HTR-8/SVneo (cell line): ENCODE measurements at regions not wholly inside any gene's neighbourhood (a gene's known extent, or its start where the extent isn't known, plus 50 kb on each side); places are given as distances from the start of the nearest gene placed in this dataset.
"Not testable (repeated sequence)": the region's sequence is repeated elsewhere in the genome, so short reads cannot be mapped to it uniquely, and the experiment has no call there.

Source experiments
- DNase-seq: peaks from one replicate; pipeline ENCODE4 v3.0.0; 2011; ENCODE audit warnings: low spot score, mixed read lengths; ENCODE audit not compliant: insufficient read length
- FAIRE-seq: peaks from 2 replicates; lab custom pipeline; 2011; peaks lifted over from hg19 to GRCh38; lab: Jason Lieb, UNC

DNA sequence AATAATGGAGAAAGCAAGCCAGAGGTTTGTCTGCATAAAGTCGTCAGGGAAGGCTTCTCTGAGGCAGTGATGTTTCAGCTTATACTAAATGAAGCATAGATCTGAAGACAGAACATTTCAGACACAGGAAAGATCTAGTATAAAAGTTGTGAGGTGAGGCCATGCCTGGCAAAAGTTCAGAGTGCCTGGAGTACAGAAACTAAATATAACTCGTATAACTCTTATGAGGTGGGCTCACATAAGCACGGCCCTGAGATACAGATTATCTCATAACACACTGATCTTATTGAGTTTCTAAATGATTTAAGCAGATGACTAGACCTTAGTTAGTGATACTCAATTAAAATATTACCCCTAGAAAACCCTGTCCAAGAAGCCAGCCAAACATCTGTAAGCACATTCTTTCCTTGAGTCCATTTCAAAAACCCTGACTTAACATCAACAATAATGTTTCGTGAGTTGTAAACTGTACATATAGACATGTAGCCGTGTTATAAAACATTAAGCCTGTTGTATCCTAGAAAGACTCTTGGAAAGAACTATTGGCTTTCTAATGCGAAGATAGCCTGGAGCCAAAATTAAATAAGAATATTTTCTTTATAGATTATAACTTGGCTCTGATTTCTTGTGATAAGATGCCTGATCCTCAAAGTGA lies 667.6 kb downstream of the TENT5A start:
- no peak for FAIRE-seq

DNA sequence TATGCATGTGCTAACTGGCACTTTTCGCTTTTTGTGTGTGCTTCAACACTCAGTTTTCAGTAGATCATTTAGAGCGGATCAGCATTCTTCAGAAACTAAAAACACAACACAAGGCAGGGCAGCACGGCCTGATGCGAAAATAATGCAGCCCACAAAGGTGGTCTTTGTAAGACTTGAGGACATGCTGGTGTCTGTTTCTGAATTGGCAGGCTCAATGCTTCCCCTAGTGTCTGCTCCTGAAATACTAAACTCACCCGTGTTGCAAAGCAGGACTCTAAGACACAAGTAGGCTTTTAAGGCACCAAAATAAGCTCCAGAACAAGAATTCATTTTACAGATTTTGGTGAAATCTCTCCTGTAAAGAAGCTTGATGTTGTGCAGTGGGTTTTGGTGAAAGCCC lies 676.5 kb downstream of the TENT5A start:
- FAIRE-seq (no peak), DNase-seq (no peak)

More for the DNA sequence above, 667.6 kb downstream of the TENT5A start:
- DNase-seq = no peak

DNA sequence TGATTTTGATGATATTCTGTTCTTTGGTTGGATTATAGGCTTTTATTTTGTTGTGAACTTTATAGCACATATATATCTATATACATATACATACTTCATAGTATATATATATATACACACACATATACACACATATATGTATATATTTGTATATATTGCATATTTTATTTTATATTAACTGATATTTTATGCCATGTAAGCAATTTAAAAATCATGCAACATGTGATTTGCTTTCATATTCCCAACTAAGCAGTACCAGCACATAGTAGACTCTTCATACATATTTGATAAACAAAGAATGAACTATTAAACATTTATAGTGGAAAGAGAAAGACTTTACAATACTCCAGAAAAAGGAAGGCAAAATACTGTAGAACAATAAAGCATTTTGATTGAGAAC lies 679.2 kb downstream of the TENT5A start:
- no peak for FAIRE-seq
- no peak for DNase-seq

DNA sequence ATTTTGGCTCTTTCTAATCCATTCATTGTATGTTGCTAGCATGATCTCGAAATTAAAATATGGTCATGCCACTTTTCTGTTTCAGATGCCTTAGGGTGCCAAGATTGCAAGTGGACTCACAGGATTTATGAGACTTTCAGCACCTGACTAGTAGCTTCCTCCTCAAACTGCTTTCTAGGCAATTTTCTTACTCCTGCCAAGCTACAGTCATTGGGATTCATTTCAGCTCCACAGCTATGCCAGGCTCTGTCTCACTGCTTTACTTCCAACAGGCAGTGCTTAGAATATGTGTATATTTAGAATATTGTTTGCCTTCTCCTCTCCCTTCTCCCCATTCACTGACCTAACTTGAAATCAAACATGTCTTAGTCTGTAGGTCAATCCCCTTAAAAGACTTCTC lies 681.4 kb downstream of the TENT5A start:
- DNase-seq (no peak), FAIRE-seq (no peak)

DNA sequence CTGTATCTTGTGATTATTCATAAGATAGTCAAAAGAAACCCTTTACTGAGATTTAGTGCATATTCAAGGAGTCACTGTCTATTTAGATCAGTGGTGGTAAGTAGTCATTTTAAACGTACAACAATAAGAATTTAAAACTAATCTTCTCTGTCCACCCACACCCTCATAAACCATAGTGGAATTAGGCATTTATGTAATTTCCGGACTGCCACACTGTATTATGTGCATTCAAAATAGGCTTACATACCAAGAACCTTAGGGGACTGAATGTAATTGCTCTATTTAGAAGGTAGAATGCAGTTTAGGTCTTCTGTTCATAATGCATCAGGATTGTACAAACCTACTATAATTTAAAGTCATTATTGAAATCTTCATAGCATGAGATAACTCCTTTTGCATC lies 685.4 kb downstream of the TENT5A start:
- DNase-seq = no peak
- no peak for FAIRE-seq

DNA sequence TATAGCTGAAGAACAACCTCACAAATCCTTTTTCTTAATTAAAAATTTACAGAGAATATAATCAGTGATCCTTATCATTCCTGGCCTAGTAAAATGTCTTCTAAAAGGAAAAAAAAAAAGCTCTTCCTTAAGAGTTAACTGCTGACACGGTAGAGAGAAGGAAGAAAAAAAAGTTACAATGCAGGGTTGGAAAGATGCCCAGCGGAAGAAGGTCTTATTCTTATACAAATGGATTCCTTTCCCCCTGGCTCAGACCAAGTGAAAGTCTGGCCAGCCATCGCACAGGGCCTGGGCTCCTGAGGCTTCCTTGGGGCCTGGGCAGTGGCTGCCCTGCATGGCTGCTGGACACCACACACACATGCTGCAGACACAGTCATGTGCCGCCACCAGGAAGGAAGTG lies 688.6 kb downstream of the TENT5A start:
- DNase-seq (no peak), FAIRE-seq (no peak)

DNA sequence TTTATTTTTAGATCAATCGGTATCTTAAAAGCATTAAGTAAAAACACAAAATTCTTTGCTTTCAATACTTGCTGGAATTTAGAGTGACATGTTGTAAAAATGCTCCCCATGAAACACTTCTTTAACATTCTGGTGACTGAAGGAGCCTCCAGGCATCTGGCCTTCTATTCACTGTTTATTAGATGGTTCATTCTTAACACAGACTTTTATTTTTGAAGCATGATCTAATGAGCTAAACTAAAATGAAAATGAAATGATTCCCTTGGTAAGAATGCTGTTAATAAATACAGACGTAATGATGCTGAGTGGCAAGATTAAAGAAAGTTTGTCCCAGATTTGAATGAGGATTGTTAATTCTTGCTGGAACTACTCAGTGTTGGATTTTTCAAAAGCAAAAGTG lies 698.4 kb downstream of the TENT5A start:
- no peak for FAIRE-seq
- DNase-seq = no peak

DNA sequence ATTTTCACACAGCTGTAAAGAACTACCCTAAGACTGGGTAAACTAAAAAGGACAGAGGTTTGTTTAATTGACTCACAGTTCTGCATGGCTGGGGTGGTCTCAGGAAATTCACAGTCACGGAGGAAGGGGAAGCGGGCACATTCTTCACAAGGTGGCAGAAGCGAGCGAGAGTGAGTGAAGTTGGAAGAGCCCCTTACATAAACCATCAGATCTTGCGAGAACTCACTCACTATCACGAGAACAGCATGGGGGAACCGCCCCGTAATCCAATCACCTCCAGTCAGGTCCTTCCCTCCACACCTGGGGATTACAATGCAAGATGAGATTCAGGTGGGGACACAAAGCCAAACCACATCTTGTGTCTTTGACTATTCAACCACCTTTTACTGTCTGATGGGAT lies 700.5 kb downstream of the TENT5A start:
- DNase-seq = no peak
- no peak for FAIRE-seq

DNA sequence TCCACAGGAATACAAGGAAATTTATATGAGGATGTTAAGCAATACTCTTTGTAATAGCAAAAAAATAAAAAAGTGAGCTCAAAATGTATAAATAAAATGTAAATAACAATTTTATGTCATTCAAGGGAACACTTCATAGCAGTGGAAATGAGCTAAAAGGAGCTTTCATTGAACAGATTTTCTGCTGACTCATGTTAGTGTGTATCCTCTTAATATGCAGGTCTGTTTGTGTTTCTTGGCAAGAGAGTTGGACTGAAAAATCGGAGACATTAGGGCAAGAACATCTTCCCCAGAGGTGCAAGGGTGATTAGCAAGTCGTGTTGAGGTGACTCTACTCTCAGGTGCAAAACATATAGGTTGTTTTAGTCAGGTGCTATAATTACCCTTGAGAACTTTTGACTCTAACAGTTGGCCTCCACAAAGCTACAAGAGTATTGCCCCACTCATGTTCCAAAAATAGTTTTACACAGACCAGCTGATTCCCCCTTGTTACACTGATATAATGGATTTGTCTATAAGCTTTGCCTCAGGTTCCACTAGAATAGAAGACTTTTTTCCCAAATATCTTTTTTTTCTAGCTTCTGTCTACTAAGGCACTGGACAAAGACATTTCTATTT lies 702.9 kb downstream of the TENT5A start:
- no peak for FAIRE-seq
- DNase-seq = no peak

DNA sequence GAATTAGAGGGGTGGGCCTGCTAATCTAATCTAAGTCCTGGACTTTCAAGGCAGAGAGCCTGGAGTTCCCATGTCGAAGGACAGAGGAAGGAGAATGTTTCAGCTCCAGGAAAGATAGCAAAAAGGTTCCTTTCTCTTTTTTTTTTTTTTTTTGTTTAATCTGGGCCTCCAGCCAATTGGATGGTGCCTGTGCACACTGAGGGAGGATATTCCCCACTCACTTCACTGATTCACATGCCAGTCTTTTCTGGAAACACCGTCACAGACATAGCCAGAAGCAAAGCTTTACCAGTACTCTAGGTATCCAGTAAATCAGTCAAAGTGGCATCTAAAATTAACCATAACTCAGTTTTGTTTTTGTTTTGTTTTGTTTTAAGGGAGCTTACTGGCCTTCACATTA lies 721.1 kb downstream of the TENT5A start:
- no peak for FAIRE-seq
- no peak for DNase-seq

DNA sequence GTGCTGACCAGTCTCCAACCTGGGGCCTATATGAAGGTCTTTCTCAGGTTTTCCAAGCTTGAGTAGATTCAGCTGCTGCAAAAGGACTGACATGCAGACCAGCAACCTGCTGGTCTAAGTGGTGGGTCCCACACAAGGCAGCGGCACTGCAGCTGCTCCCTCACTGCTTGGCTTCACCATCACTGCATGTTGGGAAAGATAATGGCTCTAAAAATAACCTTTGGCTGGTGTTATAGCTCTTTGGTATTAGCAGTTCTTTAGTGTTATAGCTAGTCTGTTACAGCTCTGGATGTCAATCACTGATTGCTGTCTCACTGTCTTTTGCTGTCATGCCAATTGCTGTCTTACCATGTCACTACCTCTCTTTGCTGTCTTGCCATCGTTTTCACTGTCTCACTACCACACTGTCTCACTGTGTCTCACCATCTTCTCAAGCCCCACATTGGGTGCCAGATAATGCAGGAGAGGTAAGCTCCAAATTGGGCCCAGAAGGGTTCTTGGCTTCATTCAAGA lies 726.4 kb downstream of the TENT5A start:
- no peak for FAIRE-seq
- no peak for DNase-seq

DNA sequence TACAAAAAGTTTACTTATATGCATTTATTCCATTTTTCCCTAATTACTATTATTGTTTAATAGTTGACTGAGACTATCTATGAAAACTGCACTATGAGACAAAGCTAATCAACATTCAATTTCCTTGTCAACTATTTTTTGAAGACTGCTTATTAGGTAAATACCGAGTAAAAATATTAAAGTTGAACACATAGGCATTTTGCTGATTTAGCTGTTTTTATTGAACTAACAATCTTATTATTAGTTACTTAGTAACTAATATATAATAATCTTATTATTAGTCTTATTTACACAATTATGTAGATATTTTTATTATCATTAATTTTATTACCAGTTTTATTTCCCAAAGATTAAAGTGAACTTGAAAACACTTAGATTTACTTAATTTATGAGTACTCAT lies 728.8 kb downstream of the TENT5A start:
- no peak for DNase-seq
- no peak for FAIRE-seq

DNA sequence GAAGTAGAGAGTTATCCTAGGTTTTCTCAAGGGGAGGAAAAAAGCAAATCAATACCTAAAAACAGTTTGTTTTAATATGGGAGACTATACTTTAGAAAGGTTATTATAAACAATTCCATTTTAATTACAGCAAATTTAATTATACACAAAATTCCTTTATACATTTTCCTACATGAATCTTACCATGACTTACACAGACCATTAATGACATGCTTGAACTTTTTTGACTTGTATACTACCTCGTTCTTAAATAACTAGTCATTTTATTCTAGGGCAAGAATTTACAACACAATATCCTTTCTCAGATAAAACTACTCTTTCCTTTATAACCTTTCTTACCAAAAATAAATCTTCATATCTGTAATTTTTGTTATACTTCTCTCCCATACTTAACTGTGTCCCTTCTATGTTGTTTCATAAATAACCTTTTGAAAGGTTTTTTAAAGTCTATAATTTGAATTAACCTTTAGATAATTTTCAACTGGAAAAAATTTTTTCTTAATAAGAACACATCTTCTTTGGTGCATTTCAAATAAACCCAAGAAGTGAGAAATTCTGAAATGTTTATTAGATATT lies 729.4 kb downstream of the TENT5A start:
- no peak for FAIRE-seq
- DNase-seq = no peak

DNA sequence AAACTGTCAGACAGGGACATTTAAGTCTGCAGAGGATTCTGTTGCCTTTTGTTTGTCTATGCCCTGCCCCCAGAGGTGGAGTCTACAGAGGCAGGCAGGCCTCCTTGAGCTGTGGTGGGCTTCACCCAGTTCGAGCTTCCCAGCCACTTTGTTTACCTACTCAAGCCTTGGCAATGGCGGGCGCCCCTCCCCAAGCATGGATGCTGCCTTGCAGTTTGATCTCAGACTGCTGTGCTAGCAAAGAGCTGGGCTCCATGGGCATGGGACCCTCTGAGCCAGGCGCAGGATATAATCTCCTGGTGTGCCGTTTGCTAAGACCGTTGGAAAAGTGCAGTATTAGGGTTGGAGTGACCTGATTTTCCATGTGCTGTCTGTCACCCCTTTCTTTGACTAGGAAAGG lies 734.9 kb downstream of the TENT5A start:
- not testable (repeated sequence) for FAIRE-seq, DNase-seq

DNA sequence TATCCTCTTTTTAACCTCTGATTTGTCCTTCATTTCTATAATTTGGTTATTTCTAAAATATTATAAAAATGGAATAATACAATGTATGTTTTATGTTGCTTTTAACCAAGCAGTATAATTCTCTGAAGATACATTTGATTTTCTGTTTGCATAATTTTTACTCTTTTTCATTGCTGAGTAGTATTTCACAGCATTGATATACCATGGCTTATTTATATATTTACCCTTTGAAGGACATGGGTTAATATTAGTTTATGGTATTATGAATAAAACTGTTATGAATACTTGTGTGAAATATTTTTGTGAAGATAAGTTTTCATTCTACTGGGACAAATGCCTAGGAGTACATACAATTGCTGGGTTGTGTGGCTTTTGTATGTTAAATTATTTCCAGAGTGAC lies 748.6 kb downstream of the TENT5A start:
- DNase-seq (no peak), FAIRE-seq (no peak)

DNA sequence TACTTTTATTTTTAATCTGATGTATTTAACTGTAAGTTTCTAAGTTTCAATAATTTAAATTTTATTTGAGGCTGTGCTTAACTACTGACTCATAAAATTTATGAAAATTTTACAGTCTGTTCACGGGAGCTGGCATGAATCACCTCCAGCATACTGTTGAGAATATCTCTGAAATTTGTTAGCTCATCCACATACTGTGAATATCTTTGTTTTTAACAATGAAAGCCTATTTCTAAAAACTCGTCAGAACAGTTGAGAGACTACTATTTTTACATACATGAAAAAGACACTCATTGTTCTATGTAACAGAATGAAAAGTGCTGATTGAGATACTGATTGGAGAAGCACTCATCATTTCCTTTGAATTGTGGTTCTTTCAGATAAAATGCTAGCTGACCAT lies 749.3 kb downstream of the TENT5A start:
- DNase-seq = no peak

DNA sequence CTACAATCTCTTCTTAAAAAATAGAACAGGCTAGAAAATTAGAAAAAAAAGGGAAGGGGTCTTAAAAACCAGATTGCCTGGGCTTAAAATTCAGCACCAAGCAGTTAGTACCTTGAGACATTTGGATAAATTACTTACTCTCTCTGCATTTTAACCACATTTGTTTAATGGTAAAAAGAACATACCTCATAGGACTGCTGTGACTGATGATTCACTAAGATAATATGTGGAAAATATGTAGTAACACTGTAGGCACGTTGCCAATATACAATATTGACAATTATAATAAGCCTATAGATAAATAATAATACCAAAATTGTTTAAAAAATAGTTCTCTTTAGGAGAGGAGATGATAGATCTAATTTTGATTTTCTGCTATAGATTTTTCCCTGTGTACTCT lies 750.4 kb downstream of the TENT5A start:
- FAIRE-seq (no peak), DNase-seq (no peak)

More for the DNA sequence above, 749.3 kb downstream of the TENT5A start:
- FAIRE-seq = no peak

DNA sequence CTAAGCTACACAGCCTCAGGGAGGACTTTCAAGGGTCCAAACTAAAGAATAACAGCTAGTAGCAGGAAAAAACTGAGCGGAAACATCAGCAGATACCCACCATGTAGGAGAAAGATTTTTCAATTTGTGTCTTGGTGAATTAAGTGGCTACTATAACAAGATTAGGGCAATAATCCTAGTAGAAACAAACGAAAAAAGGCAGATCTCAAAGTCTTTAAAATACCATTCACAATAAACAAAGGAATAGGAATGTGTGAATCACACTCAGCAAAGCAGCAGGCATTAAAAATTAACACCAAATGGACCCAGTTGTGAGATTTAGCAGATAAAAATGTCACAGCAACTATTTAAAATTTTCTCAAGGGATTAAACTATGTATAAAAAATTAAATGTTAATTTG lies 761.2 kb downstream of the TENT5A start:
- no peak for FAIRE-seq
- DNase-seq = no peak

DNA sequence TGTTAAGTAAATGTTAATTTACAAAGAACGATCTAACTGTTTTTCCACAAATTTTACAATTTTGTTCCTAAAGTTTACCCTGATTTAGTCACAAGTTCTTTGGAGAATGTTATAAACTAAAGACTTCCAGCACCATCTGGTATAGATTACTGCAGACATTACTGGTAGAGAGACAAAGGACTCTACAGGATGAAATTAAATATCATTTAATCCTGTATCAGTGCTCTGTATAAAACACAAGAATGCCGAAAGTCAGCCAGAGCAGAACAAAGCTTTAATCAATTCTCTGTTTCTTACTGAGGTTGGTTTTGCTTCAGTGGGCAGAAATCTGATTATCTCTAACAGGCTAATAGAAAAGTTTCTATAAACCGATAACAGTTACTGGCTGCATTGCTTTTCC lies 763.6 kb downstream of the TENT5A start:
- DNase-seq (no peak), FAIRE-seq (no peak)

DNA sequence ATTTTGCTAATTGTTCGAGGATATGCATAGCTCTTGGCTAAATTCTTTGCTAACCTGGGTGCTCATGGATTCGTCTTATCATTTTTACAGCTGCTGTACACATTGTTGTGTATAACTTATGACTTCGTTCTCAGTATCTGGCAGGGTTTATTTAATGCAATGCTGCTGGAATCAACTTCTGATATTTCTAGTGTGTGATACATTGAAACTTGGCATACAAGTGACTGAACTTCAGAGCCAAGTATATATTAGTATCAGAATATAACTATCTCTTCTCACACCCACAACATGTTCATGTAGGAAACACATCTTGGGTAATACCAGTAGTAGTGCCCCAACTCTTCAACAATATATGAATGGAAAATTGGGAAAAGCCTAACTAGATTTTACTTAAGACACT lies 764.2 kb downstream of the TENT5A start:
- FAIRE-seq = no peak
- DNase-seq = no peak

DNA sequence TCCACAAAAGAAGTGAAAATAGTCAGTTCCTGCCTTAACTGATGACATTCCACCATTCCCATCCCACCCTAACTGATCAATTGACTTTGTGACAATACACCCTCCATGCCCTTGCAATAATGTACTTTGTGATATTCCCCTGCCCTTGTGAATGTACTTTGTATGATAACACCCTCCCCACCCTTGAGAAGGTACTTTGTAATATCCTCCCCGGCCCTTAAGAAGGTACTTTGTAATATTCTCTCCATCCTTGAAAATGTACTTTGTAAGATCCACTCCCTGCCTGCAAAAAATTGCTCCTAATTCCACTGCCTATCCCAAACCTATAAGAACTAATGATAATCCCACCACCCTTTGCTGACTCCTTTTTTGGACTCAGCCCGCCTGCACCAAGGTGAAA lies 771.3 kb downstream of the TENT5A start:
- FAIRE-seq, DNase-seq: not testable (repeated sequence)

DNA sequence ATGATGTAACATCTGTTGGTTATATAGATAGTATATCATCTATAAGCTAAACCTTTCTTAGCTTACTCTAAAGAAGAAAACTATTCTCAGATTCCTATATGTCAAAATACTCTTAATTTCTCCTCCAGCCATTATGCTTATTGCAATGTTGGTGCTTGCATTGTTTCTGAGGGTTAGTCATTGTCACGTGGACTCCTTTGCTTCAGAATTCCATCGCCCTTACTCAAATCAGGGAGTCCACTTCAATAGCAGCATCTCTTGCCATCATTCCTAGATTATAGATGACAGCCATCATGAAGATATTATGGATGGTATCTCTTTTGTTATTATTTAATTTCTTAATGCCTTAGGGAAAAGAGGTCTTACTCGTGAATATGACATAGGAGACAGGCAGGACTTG lies 776.1 kb downstream of the TENT5A start:
- FAIRE-seq (no peak), DNase-seq (no peak)
